ENCODE measurements at regions not wholly inside any gene's neighbourhood (a gene's known extent, or its start where the extent isn't known, plus 50 kb on each side); places are given as distances from the start of the nearest gene placed in this dataset.

GRCh38 chr22:48368975-48369525 is 1458.6 kb downstream of the BRD1 start:
- Histone ChIP-seq H3K36me3 (replicated peaks in 1 of 2) (no peaks in the 10 kb centered on the region), H3K27me3 (no peaks in the 10 kb centered on the region), H3K9me3 (replicated peaks in 1 of 3) (no peaks in the 10 kb centered on the region), H3K4me1 (replicated peaks in 1 of 2) (no peaks in the 10 kb centered on the region), H3K27ac (no peak overlapping the region), H3K4me3 (no peak overlapping the region)
- DNase-seq = no peak
- TF ChIP-seq CTCF (IDR thresholded peaks at IDR 0.05) (no peak), POLR2A (IDR thresholded peaks at IDR 0.05) (no peak)
- WGBS, 4 donors = 75 to 80% (median 78%) methylated on average over 11 of the region's 11 CpGs
- intact Hi-C loops (cut with DNase I) = no loop called here

- 77 to 81% (median 79%) methylated on average over 7 to 12 of the region's 12 CpGs for WGBS, 4 donors
- Histone ChIP-seq H3K4me3 (no peak overlapping the region), H3K4me1 (replicated peaks in 1 of 2) (no peaks in the 10 kb centered on the region), H3K27ac (no peak overlapping the region), H3K36me3 (replicated peaks in 1 of 2) (no peaks in the 10 kb centered on the region), H3K27me3 (no peaks in the 10 kb centered on the region), H3K9me3 (replicated peaks in 1 of 3) (no peaks in the 10 kb centered on the region)
- intact Hi-C loops (cut with DNase I) = no loop called here
- no peak for TF ChIP-seq POLR2A (IDR thresholded peaks at IDR 0.05)
- TF ChIP-seq CTCF (IDR thresholded peaks at IDR 0.05) = no peak
- DNase-seq = no peak
Observed at GRCh38 chr22:48367731-48368130, 1459.9 kb downstream of the BRD1 start.

GRCh38 chr22:48366591-48366990 is 1461.1 kb downstream of the BRD1 start:
- TF ChIP-seq POLR2A (IDR thresholded peaks at IDR 0.05) (no peak), CTCF (IDR thresholded peaks at IDR 0.05) (no peak)
- Histone ChIP-seq H3K27ac (no peak overlapping the region), H3K4me1 (replicated peaks in 1 of 2) (no peaks in the 10 kb centered on the region), H3K27me3 (no peaks in the 10 kb centered on the region), H3K4me3 (no peak overlapping the region), H3K9me3 (replicated peaks in 1 of 3) (no peaks in the 10 kb centered on the region), H3K36me3 (replicated peaks in 1 of 2) (no peaks in the 10 kb centered on the region)
- intact Hi-C loops (cut with DNase I) = no loop called here
- no peak for DNase-seq
- WGBS, 4 donors = 83 to 90% (median 85%) methylated on average over 3 to 9 of the region's 9 CpGs

DNA sequence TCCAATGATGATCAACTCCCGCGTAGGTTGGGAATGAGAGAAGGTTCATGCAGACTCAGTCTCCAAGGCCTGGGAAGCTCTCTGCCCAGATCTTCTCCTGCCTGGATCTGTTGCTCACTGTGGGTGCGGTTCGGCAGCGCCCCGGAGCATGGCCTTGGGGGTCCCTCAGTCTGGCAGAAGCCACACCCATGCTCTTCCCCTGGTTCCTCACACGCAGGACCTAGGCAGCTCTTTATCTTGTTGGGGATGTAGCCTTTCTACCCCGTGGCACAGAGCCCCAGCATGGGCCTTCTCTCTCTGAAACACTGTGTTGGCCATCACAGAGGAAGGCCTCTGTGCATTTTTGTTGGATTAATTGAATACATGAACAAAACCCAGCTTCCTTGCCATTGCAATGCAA is 1461.6 kb downstream of the BRD1 start:
- Histone ChIP-seq H3K4me1 (replicated peaks in 1 of 2) (no peaks in the 10 kb centered on the region), H3K9me3 (replicated peaks in 1 of 3) (no peaks in the 10 kb centered on the region), H3K27me3 (no peaks in the 10 kb centered on the region), H3K27ac (no peak overlapping the region), H3K36me3 (replicated peaks in 1 of 2) (no peaks in the 10 kb centered on the region), H3K4me3 (no peak overlapping the region)
- WGBS, 4 donors = 79 to 97% (median 96%) methylated on average over 5 to 8 of the region's 8 CpGs
- TF ChIP-seq POLR2A (IDR thresholded peaks at IDR 0.05) (no peak), CTCF (IDR thresholded peaks at IDR 0.05) (no peak)
- DNase-seq = no peak
- intact Hi-C loops (cut with DNase I) = no loop called here

All from adrenal gland (tissue), 9 donors.